ENCODE measurements at regions not wholly inside any gene's neighbourhood (a gene's known extent, or its start where the extent isn't known, plus 50 kb on each side); places are given as distances from the start of the nearest gene placed in this dataset.

- Histone ChIP-seq H3K27me3 (no peaks in the 10 kb centered on the region), H3K9ac (no peak overlapping the region), H3K4me2 (no peak overlapping the region), H2AFZ (replicated peaks) (no peak overlapping the region), H3K4me1 (no peaks in the 10 kb centered on the region), H3K9me3 (ENCODE audit: low read depth) (no peaks in the 10 kb centered on the region), H4K20me1 (ENCODE audit: low read depth) (no peaks in the 10 kb centered on the region), H3F3A (ENCODE audit: low read depth) (no peaks in the 10 kb centered on the region), H3K79me2 (ENCODE audit: low read depth) (no peaks in the 10 kb centered on the region), H3K4me3 (no peak overlapping the region), H3K36me3 (no peaks in the 10 kb centered on the region), H3K27ac (no peak overlapping the region)
- H3K27ac Mint-ChIP-seq: no peak overlapping the region
- DNase-seq (ENCODE audit: low spot score): no peak
- no peaks in the 10 kb centered on the region for H3K9me3 Mint-ChIP-seq
- H3K4me3 Mint-ChIP-seq: no peak overlapping the region
- TF ChIP-seq EZH2 (IDR thresholded peaks at IDR 0.05): no peak
- TF ChIP-seq, protein P1, sequence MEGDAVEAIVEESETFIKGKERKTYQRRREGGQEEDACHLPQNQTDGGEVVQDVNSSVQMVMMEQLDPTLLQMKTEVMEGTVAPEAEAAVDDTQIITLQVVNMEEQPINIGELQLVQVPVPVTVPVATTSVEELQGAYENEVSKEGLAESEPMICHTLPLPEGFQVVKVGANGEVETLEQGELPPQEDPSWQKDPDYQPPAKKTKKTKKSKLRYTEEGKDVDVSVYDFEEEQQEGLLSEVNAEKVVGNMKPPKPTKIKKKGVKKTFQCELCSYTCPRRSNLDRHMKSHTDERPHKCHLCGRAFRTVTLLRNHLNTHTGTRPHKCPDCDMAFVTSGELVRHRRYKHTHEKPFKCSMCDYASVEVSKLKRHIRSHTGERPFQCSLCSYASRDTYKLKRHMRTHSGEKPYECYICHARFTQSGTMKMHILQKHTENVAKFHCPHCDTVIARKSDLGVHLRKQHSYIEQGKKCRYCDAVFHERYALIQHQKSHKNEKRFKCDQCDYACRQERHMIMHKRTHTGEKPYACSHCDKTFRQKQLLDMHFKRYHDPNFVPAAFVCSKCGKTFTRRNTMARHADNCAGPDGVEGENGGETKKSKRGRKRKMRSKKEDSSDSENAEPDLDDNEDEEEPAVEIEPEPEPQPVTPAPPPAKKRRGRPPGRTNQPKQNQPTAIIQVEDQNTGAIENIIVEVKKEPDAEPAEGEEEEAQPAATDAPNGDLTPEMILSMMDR (IDR thresholded peaks at IDR 0.05): no peak
- no peak for TF ChIP-seq EZH2phosphoT487 (IDR thresholded peaks at IDR 0.05)
- no peaks in the 10 kb centered on the region for H3K27me3 Mint-ChIP-seq (ENCODE audit: insufficient read depth, low read depth)
- no peaks in the 10 kb centered on the region for H3K36me3 Mint-ChIP-seq
- H3K4me1 Mint-ChIP-seq: no peaks in the 10 kb centered on the region
These were observed 293.4 kb upstream of the MEX3C start for GRCh38 chr18:51490860-51491259.

DNA sequence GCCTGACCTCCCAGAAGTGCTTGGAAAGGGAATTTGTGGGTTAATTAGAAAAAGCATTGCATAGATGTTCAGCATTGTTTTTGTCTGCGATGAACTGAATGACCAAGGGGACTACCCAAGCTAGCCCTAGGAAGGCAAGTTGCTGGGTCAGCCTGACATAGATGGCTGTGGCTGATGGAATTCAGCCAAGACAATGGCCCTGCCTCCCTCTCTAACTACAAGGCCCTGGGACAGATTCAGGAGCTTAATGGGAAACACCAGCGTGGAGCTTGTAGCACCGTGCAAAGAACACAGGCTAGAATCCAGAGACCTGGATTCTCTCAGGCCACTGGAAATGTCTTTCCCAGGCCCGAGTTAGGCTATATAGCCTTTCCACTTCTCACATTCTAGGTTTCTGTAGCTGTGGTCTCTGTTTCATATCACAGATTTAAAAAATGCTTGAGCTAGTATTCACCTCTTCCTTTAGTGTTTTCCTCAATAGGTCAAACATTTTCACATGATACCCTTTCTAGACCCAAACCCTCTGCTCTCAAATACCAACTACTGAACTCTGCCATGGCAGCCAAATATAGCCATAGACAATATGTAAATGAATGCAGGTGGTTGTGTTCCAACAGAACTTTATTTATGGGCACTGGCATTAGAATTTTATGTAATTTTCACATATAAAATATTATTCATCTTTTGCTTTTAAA is 294.3 kb upstream of the MEX3C start:
- H3K36me3 Mint-ChIP-seq: no peaks in the 10 kb centered on the region
- TF ChIP-seq, protein P1 (IDR thresholded peaks at IDR 0.05): no peak
- TF ChIP-seq EZH2phosphoT487 (IDR thresholded peaks at IDR 0.05): no peak
- TF ChIP-seq EZH2 (IDR thresholded peaks at IDR 0.05): no peak
- H3K27ac Mint-ChIP-seq: no peak overlapping the region
- no peak overlapping the region for H3K4me3 Mint-ChIP-seq
- Histone ChIP-seq H3K36me3 (no peaks in the 10 kb centered on the region), H3K27me3 (no peaks in the 10 kb centered on the region), H3K9ac (no peak overlapping the region), H3K4me2 (no peak overlapping the region), H3K9me3 (ENCODE audit: low read depth) (no peaks in the 10 kb centered on the region), H3F3A (ENCODE audit: low read depth) (no peaks in the 10 kb centered on the region), H4K20me1 (ENCODE audit: low read depth) (no peaks in the 10 kb centered on the region), H3K79me2 (ENCODE audit: low read depth) (no peaks in the 10 kb centered on the region), H3K4me1 (no peaks in the 10 kb centered on the region), H3K4me3 (no peak overlapping the region), H2AFZ (replicated peaks) (no peak overlapping the region), H3K27ac (no peak overlapping the region)
- H3K27me3 Mint-ChIP-seq (ENCODE audit: insufficient read depth, low read depth): no peaks in the 10 kb centered on the region
- H3K4me1 Mint-ChIP-seq: no peaks in the 10 kb centered on the region
- peak; percentile 8 for DNase-seq (ENCODE audit: low spot score)
- H3K9me3 Mint-ChIP-seq: no peaks in the 10 kb centered on the region

DNA sequence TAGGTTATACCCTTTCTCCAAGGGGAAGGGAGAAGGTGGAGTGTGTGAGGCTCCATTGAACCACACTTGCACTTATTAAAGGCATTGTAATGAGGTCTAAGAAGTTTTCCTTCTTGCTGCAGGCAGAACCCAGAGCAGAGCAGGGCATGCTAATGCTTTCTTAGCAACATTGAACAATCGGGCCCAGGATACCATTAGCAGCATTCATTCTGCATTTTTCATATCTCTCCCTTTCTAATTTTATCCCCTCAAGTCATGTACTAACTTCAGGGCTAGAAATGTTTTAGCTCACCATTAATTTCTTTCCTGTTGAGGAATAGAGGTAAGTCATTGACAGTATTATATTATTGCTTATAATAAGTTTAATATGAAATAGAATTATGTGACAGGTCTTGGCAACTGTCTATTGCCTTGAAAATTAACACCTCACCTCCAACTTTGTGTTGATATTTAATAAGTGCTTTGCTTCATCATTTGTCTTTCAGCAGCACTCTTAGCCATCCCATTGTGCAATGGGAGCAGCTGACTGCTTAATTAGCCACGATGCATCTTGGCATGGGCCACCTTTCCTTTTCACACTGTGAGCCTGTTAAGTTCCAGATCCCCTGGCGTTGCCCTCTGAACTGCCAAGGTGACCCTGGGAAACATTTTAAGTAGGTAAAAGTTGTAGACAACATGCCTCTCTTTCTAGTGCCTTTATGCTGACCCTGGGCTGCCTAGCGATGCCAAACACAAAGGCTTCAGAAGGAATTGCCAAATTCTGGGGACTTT is 300.8 kb upstream of the MEX3C start:
- Histone ChIP-seq H3K9me3 (ENCODE audit: low read depth) (no peaks in the 10 kb centered on the region), H3K79me2 (ENCODE audit: low read depth) (no peaks in the 10 kb centered on the region), H2AFZ (replicated peaks) (no peak overlapping the region), H3K9ac (no peak overlapping the region), H3F3A (ENCODE audit: low read depth) (no peaks in the 10 kb centered on the region), H3K36me3 (no peaks in the 10 kb centered on the region), H3K4me3 (no peak overlapping the region), H3K4me2 (no peak overlapping the region), H4K20me1 (ENCODE audit: low read depth) (no peaks in the 10 kb centered on the region), H3K4me1 (no peaks in the 10 kb centered on the region), H3K27ac (no peak overlapping the region), H3K27me3 (no peaks in the 10 kb centered on the region)
- peaks cover 6% of the 10 kb centered on the region for H3K4me1 Mint-ChIP-seq
- no peak overlapping the region for H3K27ac Mint-ChIP-seq
- TF ChIP-seq EZH2phosphoT487 (IDR thresholded peaks at IDR 0.05) (no peak), EZH2 (IDR thresholded peaks at IDR 0.05) (no peak)
- TF ChIP-seq, protein P1 (IDR thresholded peaks at IDR 0.05): no peak
- H3K36me3 Mint-ChIP-seq: no peaks in the 10 kb centered on the region
- H3K4me3 Mint-ChIP-seq: no peak overlapping the region
- H3K9me3 Mint-ChIP-seq: no peaks in the 10 kb centered on the region
- H3K27me3 Mint-ChIP-seq (ENCODE audit: insufficient read depth, low read depth): no peaks in the 10 kb centered on the region
- DNase-seq (ENCODE audit: low spot score): no peak

Measured in neural progenitor cell (in vitro differentiated cells).